AG09319 (cell line): ENCODE measurements at regions not wholly inside any gene's neighbourhood (a gene's known extent, or its start where the extent isn't known, plus 50 kb on each side); places are given as distances from the start of the nearest gene placed in this dataset.

Experiments
- DNase-seq: peaks from one replicate; pipeline ENCODE4 v3.0.0-alpha.2; 2010; ENCODE audit warnings: low read depth; ENCODE audit errors: extremely low read depth
- CTCF ChIP-seq: IDR thresholded peaks from 2 replicates; pipeline ENCODE4 v1.5.1; 2011; ENCODE audit warnings: low read depth, mild to moderate bottlenecking, inconsistent platforms, low read length, moderate library complexity

- no peak for TF ChIP-seq CTCF
- DNase-seq = no peak
Observed at GRCh38 chr21:15119486-15119885, 54.7 kb upstream of the NRIP1 start.

GRCh38 chr21:15121097-15121654, 56.4 kb upstream of the NRIP1 start:
- no peak for TF ChIP-seq CTCF
- DNase-seq = no peak

GRCh38 chr21:15121655-15122120, 56.9 kb upstream of the NRIP1 start:
- no peak for DNase-seq
- no peak for TF ChIP-seq CTCF

GRCh38 chr21:15122241-15122640, 57.4 kb upstream of the NRIP1 start:
- DNase-seq = no peak
- TF ChIP-seq CTCF = no peak

GRCh38 chr21:15124731-15125130, 59.9 kb upstream of the NRIP1 start:
- TF ChIP-seq CTCF = no peak
- no peak for DNase-seq

GRCh38 chr21:15126948-15127347, 62.1 kb upstream of the NRIP1 start:
- TF ChIP-seq CTCF = no peak
- DNase-seq = no peak

- DNase-seq = no peak
- TF ChIP-seq CTCF = no peak
Observed at GRCh38 chr21:15127437-15127836, 62.6 kb upstream of the NRIP1 start.
